Neural crest cell (in vitro differentiated cells): ENCODE measurements at regions not wholly inside any gene's neighbourhood (a gene's known extent, or its start where the extent isn't known, plus 50 kb on each side); places are given as distances from the start of the nearest gene placed in this dataset.

Experiments
- DNase-seq: peaks from one replicate; pipeline ENCODE4 v3.0.0; 2021; ENCODE audit warnings: low read depth, mixed read lengths, low spot score
- H3K27ac Mint-ChIP-seq: one replicate; pipeline ENCODE4 v1.8.0; 2021; ENCODE audit warnings: mild to moderate bottlenecking, mixed read lengths; ENCODE audit not compliant: unreplicated experiment
- H3K27me3 Mint-ChIP-seq: 2 replicates; pipeline ENCODE4 v1.8.0; 2021; ENCODE audit warnings: low read depth, mild to moderate bottlenecking, mixed read lengths
- H3K36me3 Mint-ChIP-seq: 2 replicates; pipeline ENCODE4 v1.8.0; 2021; ENCODE audit warnings: low read depth, mild to moderate bottlenecking, mixed read lengths
- H3K4me1 Mint-ChIP-seq: 2 replicates; pipeline ENCODE4 v1.8.0; 2021; ENCODE audit warnings: mixed read lengths
- H3K4me3 Mint-ChIP-seq: one replicate; pipeline ENCODE4 v1.8.0; 2021; ENCODE audit warnings: mild to moderate bottlenecking, mixed read lengths
- H3K9me3 Mint-ChIP-seq: 2 replicates; pipeline ENCODE4 v1.8.0; 2021; ENCODE audit warnings: mixed read lengths
- TF ChIP-seq, protein P1 (sequence below): fragments of 200-600 bp; sonication (generic); conservative IDR thresholded peaks from 2 replicates; pipeline ENCODE4 v1.5.0; 2021; ENCODE audit warnings: antibody characterized with exemption, mild to moderate bottlenecking

GRCh38 chr3:10555263-10555662 is 49.9 kb upstream of the ATP2B2 start:
- DNase-seq = no peak
- H3K9me3 Mint-ChIP-seq = no peaks in the 10 kb centered on the region
- TF ChIP-seq, protein P1, sequence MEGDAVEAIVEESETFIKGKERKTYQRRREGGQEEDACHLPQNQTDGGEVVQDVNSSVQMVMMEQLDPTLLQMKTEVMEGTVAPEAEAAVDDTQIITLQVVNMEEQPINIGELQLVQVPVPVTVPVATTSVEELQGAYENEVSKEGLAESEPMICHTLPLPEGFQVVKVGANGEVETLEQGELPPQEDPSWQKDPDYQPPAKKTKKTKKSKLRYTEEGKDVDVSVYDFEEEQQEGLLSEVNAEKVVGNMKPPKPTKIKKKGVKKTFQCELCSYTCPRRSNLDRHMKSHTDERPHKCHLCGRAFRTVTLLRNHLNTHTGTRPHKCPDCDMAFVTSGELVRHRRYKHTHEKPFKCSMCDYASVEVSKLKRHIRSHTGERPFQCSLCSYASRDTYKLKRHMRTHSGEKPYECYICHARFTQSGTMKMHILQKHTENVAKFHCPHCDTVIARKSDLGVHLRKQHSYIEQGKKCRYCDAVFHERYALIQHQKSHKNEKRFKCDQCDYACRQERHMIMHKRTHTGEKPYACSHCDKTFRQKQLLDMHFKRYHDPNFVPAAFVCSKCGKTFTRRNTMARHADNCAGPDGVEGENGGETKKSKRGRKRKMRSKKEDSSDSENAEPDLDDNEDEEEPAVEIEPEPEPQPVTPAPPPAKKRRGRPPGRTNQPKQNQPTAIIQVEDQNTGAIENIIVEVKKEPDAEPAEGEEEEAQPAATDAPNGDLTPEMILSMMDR = no peak
- no peaks in the 10 kb centered on the region for H3K27me3 Mint-ChIP-seq
- peak overlapping the region; percentile 95 for H3K27ac Mint-ChIP-seq
- no peaks in the 10 kb centered on the region for H3K36me3 Mint-ChIP-seq
- peaks cover 66% of the 10 kb centered on the region for H3K4me1 Mint-ChIP-seq
- peak overlapping the region; percentile 65 for H3K4me3 Mint-ChIP-seq

DNA sequence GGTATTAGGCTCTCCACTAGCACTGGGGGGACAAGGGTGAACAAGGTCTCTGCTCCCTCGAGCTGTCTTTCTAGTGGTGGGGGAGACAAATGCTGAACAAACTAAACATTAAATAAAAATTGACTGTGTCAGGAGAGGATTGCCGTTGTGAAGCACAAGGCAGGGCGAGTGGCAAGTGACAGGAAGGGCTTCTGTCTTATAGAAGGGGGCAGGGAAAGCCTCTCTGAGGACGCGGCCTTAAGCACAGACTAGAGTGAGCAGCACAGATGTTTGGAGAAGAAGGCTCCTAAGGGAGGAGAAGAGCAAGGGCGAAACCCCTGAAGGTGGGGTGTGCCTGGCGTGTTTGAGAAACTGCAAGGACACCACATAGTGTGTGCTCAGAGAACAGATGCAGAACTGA is 50.9 kb upstream of the ATP2B2 start:
- H3K27me3 Mint-ChIP-seq = no peaks in the 10 kb centered on the region
- no peak overlapping the region for H3K27ac Mint-ChIP-seq
- TF ChIP-seq, protein P1 = no peak
- H3K4me3 Mint-ChIP-seq = peak overlapping the region; percentile 0
- peaks cover 56% of the 10 kb centered on the region for H3K4me1 Mint-ChIP-seq
- no peak for DNase-seq
- H3K36me3 Mint-ChIP-seq = no peaks in the 10 kb centered on the region
- H3K9me3 Mint-ChIP-seq = no peaks in the 10 kb centered on the region

DNA sequence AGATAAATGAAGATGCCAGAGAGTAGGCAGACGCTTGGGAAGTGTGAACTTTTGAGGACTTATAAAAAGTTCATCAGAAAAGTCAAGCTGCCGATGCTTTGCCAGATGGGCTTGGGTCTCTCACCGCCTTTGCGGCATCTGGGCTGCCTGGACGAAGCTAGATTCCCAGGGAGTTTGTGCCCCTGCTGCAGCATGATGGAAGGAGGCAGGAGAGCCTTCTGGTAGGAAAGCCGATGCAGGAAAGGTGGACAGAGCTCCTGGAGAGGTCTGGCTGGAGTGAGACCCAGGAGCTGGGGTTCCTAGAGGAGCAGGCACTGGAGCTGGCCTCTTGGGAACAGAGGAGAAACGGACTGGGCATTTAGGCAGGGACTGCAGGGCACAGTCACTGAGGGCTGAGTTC is 51.9 kb upstream of the ATP2B2 start:
- Mint-ChIP-seq H3K4me1 (peaks cover 50% of the 10 kb centered on the region), H3K9me3 (no peaks in the 10 kb centered on the region), H3K27me3 (peaks cover 4% of the 10 kb centered on the region), H3K27ac (no peak overlapping the region), H3K36me3 (no peaks in the 10 kb centered on the region), H3K4me3 (no peak overlapping the region)
- TF ChIP-seq, protein P1 = no peak
- no peak for DNase-seq

DNA sequence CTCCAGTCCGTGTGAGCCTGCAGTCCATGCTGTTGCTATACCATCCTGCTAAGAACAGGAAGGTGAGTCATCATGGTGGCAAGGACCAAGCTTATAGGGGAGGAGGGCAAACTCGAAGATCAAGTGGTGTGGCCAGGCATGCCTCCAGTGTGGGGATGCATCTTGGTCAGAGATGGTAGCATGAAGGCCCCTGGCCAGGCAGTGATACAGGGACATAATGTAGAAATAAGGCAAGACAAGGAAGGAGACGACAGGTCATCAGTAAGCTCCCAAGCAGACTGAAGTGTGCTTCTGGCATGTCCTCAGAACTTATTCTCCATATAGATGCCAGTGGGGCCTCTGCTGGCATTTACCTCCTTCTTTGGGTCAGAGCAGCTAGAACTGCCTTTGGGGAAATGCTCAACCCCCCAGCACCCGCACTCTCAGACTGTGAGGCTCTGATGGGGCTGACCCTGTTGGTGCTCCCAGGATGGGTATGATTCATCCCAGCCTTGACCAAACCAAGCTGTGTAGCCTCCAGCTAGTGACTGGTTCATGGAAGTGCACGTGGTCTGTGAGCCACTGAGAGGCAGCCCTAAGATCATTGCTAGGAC is 52.5 kb upstream of the ATP2B2 start:
- TF ChIP-seq, protein P1 = no peak
- Mint-ChIP-seq H3K9me3 (no peaks in the 10 kb centered on the region), H3K4me3 (no peak overlapping the region), H3K36me3 (no peaks in the 10 kb centered on the region), H3K4me1 (peaks cover 43% of the 10 kb centered on the region), H3K27me3 (peaks cover 4% of the 10 kb centered on the region), H3K27ac (no peak overlapping the region)
- DNase-seq = no peak

- Mint-ChIP-seq H3K27me3 (peaks cover 4% of the 10 kb centered on the region), H3K27ac (peak overlapping the region; percentile 59), H3K36me3 (no peaks in the 10 kb centered on the region), H3K4me3 (no peak overlapping the region), H3K9me3 (no peaks in the 10 kb centered on the region), H3K4me1 (peaks cover 35% of the 10 kb centered on the region)
- DNase-seq = no peak
- TF ChIP-seq, protein P1 = no peak
Measured at GRCh38 chr3:10558736-10559135, 53.4 kb upstream of the ATP2B2 start.
